ENCODE measurements at regions not wholly inside any gene's neighbourhood (a gene's known extent, or its start where the extent isn't known, plus 50 kb on each side); places are given as distances from the start of the nearest gene placed in this dataset.

- TF ChIP-seq CTCF (IDR thresholded peaks at IDR 0.05; ENCODE audit: borderline replicate concordance, extremely low read depth, low read length, poor library complexity, severe bottlenecking) (no peak), EZH2 (IDR thresholded peaks at IDR 0.05; ENCODE audit: borderline replicate concordance, low read depth, low read length, severe bottlenecking) (no peak)
Observed at GRCh38 chr6:68317366-68317765, 317.7 kb upstream of the ADGRB3 start.
